Vagina (tissue), 2 donors: ENCODE measurements at regions not wholly inside any gene's neighbourhood (a gene's known extent, or its start where the extent isn't known, plus 50 kb on each side); places are given as distances from the start of the nearest gene placed in this dataset.
"Not testable (repeated sequence)": the region's sequence is repeated elsewhere in the genome, so short reads cannot be mapped to it uniquely, and the experiment has no call there.

Experiments used
- DNase-seq, 2 donors: peaks; one replicate each; pipeline ENCODE4 v3.0.0-alpha.2; 2017; ENCODE audit errors: extremely low spot score in 2 of 2
- H3K27ac ChIP-seq: fragments of 200-600 bp; sonication (generic); one replicate; pipeline ENCODE4 v1.5.1; 2019
- H3K27me3 ChIP-seq: fragments of 200-600 bp; sonication (generic); one replicate; pipeline ENCODE4 v1.5.1; 2019
- H3K36me3 ChIP-seq, 2 donors: fragments of 200-600 bp; sonication (generic); one replicate each; pipeline ENCODE4 v1.5.1; 2017 to 2019
- H3K4me1 ChIP-seq: fragments of 200-600 bp; sonication (generic); one replicate; pipeline ENCODE4 v1.5.1; 2019
- H3K4me3 ChIP-seq, 2 donors: fragments of 200-600 bp; sonication (generic); 1 replicate in 1 of 2; 2 replicates in 1 of 2; pipeline ENCODE4 v1.5.1; 2016 to 2019
- H3K9me3 ChIP-seq: fragments of 200-600 bp; sonication (generic); one replicate; pipeline ENCODE4 v1.5.1; 2019
- CTCF ChIP-seq, 3 experiments: fragments of 450-650 bp in 2 of 3; fragments of 200-600 bp in 1 of 3; sonication (generic) in 1 of 3; IDR thresholded peaks; one replicate each; pipeline ENCODE4 v1.5.1; 2017 to 2019; ENCODE audit warnings: antibody characterized with exemption in 3 of 3, mild to moderate bottlenecking in 2 of 3, moderate library complexity in 2 of 3
- POLR2A ChIP-seq, 2 donors: fragments of 450-650 bp; IDR thresholded peaks; one replicate each; pipeline ENCODE4 v1.6.1; 2017; ENCODE audit warnings: antibody characterized with exemption in 2 of 2, mild to moderate bottlenecking in 2 of 2, moderate library complexity in 2 of 2
- POLR2AphosphoS5 ChIP-seq, 2 donors: sonication (generic); formaldehyde crosslinking; IDR thresholded peaks; one replicate each; pipeline ENCODE4 v1.9.0; 2017; ENCODE audit warnings: antibody characterized with exemption in 2 of 2, mild to moderate bottlenecking in 2 of 2, low read depth in 1 of 2; ENCODE audit not compliant: insufficient read depth in 1 of 2
- intact Hi-C: fragments of 100-400 bp; cut with DNase I; formaldehyde crosslinking; loops from one replicate; pipeline ENCODE4 v1.15.1; 2023

GRCh38 chr14:65981192-65981843 is 504.9 kb upstream of the CCDC196 start:
- Histone ChIP-seq H3K27me3 (no peaks in the 10 kb centered on the region), H3K4me3 (no peak overlapping the region), H3K36me3 (no peaks in the 10 kb centered on the region), H3K9me3 (no peaks in the 10 kb centered on the region), H3K4me1 (no peaks in the 10 kb centered on the region), H3K27ac (no peak overlapping the region)
- no peak for DNase-seq
- TF ChIP-seq POLR2A (IDR thresholded peaks at IDR 0.05) (no peak), CTCF (IDR thresholded peaks at IDR 0.05) (no peak), POLR2AphosphoS5 (IDR thresholded peaks at IDR 0.05; ENCODE audit: insufficient read depth in 1 of 2, low read depth in 1 of 2) (no peak)
- intact Hi-C loops: no loop called here

- H3K27me3 ChIP-seq: no peaks in the 10 kb centered on the region
- DNase-seq: no peak
- intact Hi-C loops: no loop called here
- no peak overlapping the region for H3K4me3 ChIP-seq
- H3K4me1 ChIP-seq: no peaks in the 10 kb centered on the region
- no peak for TF ChIP-seq POLR2AphosphoS5 (IDR thresholded peaks at IDR 0.05; ENCODE audit: insufficient read depth in 1 of 2, low read depth in 1 of 2)
- no peak for TF ChIP-seq POLR2A (IDR thresholded peaks at IDR 0.05)
- H3K36me3 ChIP-seq: no peaks in the 10 kb centered on the region
- H3K27ac ChIP-seq: no peak overlapping the region
- no peaks in the 10 kb centered on the region for H3K9me3 ChIP-seq
Measured at GRCh38 chr14:65986041-65986440, 500.1 kb upstream of the CCDC196 start.

GRCh38 chr14:65989981-65990380 is 496.2 kb upstream of the CCDC196 start:
- Histone ChIP-seq H3K27ac (no peak overlapping the region), H3K27me3 (no peaks in the 10 kb centered on the region), H3K9me3 (no peaks in the 10 kb centered on the region), H3K4me1 (no peaks in the 10 kb centered on the region), H3K36me3 (no peaks in the 10 kb centered on the region), H3K4me3 (no peak overlapping the region)
- TF ChIP-seq POLR2A (IDR thresholded peaks at IDR 0.05) (no peak), CTCF (IDR thresholded peaks at IDR 0.05) (no peak), POLR2AphosphoS5 (IDR thresholded peaks at IDR 0.05; ENCODE audit: insufficient read depth in 1 of 2, low read depth in 1 of 2) (no peak)
- intact Hi-C loops: no loop called here
- DNase-seq: no peak

GRCh38 chr14:65991104-65991503 is 495.1 kb upstream of the CCDC196 start:
- no peaks in the 10 kb centered on the region for H3K27me3 ChIP-seq
- intact Hi-C loops: no loop called here
- H3K4me3 ChIP-seq: no peak overlapping the region
- no peaks in the 10 kb centered on the region for H3K9me3 ChIP-seq
- DNase-seq: no peak
- H3K36me3 ChIP-seq: no peaks in the 10 kb centered on the region
- H3K4me1 ChIP-seq: no peaks in the 10 kb centered on the region
- no peak overlapping the region for H3K27ac ChIP-seq
- TF ChIP-seq CTCF (IDR thresholded peaks at IDR 0.05) (no peak), POLR2AphosphoS5 (IDR thresholded peaks at IDR 0.05; ENCODE audit: insufficient read depth in 1 of 2, low read depth in 1 of 2) (no peak), POLR2A (IDR thresholded peaks at IDR 0.05) (no peak)

GRCh38 chr14:65991935-65992334 is 494.2 kb upstream of the CCDC196 start:
- H3K27ac ChIP-seq, H3K9me3 ChIP-seq, H3K27me3 ChIP-seq, intact Hi-C loops, DNase-seq, H3K4me3 ChIP-seq, H3K36me3 ChIP-seq, H3K4me1 ChIP-seq: not testable (repeated sequence)

GRCh38 chr14:65993103-65993502 is 493.1 kb upstream of the CCDC196 start:
- H3K4me3 ChIP-seq: no peak overlapping the region
- H3K27ac ChIP-seq: no peak overlapping the region
- H3K27me3 ChIP-seq: no peaks in the 10 kb centered on the region
- intact Hi-C loops: no loop called here
- no peak for DNase-seq
- H3K9me3 ChIP-seq: no peaks in the 10 kb centered on the region
- H3K4me1 ChIP-seq: no peaks in the 10 kb centered on the region
- no peaks in the 10 kb centered on the region for H3K36me3 ChIP-seq
- TF ChIP-seq POLR2A (IDR thresholded peaks at IDR 0.05): no peak
- TF ChIP-seq CTCF (IDR thresholded peaks at IDR 0.05): no peak
- no peak for TF ChIP-seq POLR2AphosphoS5 (IDR thresholded peaks at IDR 0.05; ENCODE audit: insufficient read depth in 1 of 2, low read depth in 1 of 2)
